Stimulated activated CD4-positive, alpha-beta T cell treated with anti-CD3 and anti-CD28 coated beads, Interleukin-1b, Interleukin-23, amount 100 ng/mL, for 48 hours (primary cell): ENCODE measurements at regions not wholly inside any gene's neighbourhood (a gene's known extent, or its start where the extent isn't known, plus 50 kb on each side); places are given as distances from the start of the nearest gene placed in this dataset.
"Not testable (repeated sequence)": the region's sequence is repeated elsewhere in the genome, so short reads cannot be mapped to it uniquely, and the experiment has no call there.

Experiments
- DNase-seq: peaks from one replicate; pipeline ENCODE4 v3.0.0-alpha.2; 2020

- DNase-seq, result no peak
Measured at GRCh38 chr4:167854881-167855280, 237.5 kb upstream of the ANXA10 start.

GRCh38 chr4:167858127-167858526 lies 234.2 kb upstream of the ANXA10 start:
- not testable (repeated sequence) for DNase-seq

DNA sequence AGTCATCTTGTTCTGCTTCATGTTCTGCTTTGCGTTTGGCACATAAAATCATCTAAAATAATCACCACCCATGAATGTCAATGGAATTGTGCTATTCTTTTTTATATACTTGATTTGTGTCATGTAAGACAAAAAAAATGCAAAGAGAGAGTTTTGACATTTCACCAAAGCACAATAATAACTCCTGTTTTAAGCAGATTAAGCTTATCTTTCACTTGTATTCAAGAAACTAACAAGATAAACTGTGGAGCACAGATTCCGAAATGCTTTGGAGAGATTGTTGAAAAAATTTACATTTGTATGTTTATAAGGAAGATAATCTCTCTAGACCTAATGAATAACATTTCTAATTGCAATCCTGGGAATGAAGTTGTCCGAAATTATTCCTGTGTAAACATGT lies 225.1 kb upstream of the ANXA10 start:
- DNase-seq, result no peak

DNA sequence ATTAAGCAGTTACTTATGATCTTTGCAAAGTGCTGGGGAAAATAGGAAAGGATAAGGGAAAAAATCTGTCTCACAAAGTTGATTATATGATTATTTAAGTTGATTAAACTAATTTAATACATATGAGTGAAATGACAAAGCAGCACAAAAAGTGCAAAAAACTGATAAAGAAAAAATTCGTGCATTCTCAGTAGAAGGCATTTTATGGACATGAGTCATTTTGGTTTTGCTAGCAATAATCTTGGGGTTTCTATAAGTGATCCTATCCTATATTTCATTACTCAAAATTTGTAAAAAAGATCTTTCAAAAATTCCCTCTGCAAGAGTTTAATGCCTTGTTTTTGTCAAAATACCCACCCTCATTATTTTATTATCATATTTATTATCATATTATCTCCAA lies 224.2 kb upstream of the ANXA10 start:
- no peak for DNase-seq

- no peak for DNase-seq
Measured at GRCh38 chr4:167873496-167873895, 218.8 kb upstream of the ANXA10 start.

- not testable (repeated sequence) for DNase-seq
Measured at GRCh38 chr4:167876091-167876490, 216.2 kb upstream of the ANXA10 start.

- not testable (repeated sequence) for DNase-seq
Measured at GRCh38 chr4:167877826-167878225, 214.5 kb upstream of the ANXA10 start.

- DNase-seq, result no peak
Measured at GRCh38 chr4:167883266-167883665, 209.1 kb upstream of the ANXA10 start.

DNA sequence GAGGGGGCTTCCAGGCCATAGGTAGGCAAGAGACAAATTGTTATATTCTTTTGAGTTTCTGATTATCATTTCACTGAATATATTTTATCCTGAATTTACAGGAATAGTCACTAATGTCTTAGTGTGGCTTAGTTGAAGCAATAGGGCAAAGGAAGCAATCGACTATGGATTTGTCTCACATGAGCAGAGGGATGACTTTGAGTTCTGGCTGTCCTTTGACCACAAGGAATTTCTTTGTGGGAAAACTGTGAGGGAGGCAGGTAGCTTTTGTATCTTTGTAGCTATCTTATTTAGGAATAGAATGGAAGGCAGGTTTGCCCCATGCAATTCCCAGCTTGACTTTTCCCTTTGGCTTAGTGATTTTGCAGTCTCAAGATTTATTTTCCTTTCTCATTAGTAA lies 207.3 kb upstream of the ANXA10 start:
- DNase-seq, result no peak

- no peak for DNase-seq
Measured at GRCh38 chr4:167885872-167886271, 206.5 kb upstream of the ANXA10 start.

DNA sequence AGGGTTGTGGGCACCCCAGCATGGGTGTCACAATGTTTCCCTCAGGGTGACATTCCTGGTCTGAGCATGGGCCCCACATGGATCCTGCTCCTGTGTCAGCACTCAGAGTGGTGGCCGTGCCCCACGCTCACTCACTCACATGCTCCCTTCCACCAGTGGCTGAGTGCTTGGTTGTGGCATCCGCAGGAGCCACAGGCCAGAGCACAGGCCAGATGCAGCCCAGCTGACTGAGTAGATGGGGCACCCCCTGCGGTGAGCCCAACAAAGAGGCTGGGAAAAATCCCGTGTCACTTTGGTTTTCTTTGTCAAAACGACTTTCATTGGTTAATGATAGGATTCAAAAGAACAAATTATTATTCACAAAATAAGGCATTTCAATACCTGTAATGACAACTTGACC lies 204.6 kb upstream of the ANXA10 start:
- no peak for DNase-seq

DNA sequence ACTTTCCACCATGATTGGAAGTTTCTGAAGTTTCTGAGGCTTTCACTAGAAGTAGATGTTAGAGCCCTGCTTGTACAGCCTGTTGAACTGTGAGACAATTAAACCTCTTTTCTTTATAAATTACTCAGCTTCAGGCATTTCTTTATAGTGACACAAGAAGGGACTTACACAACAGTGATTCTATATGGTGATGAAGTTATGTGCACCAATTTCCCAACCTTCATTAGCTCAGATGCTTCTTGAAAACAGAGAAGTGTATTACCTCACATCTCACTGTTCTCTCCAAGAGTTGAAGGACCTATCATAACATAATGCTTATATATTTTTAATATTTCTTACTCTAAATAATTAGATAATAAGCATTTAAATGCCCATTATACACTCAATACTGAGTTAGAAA lies 202.1 kb upstream of the ANXA10 start:
- no peak for DNase-seq

DNA sequence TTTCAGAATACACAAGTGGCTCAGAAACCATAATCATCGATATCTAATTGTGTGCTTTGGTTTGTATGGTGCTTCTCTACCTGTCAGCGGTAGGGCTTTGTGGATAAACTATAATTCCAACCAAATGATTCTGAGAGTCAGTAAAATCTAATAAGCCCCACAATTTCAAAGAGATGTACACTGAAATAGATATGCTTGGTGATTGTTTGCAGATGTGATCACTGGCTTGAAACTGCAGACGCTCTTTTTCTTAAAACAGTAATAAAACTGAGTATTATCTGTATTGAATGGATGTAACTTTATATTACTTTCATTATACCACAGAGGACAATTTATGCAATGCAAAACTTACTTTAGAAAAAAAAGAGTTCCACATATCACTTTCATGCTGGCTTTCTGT lies 198.8 kb upstream of the ANXA10 start:
- no peak for DNase-seq

GRCh38 chr4:167896260-167896659 lies 196.1 kb upstream of the ANXA10 start:
- DNase-seq, result not testable (repeated sequence)

- no peak for DNase-seq
Measured at GRCh38 chr4:167897116-167897515, 195.2 kb upstream of the ANXA10 start.

DNA sequence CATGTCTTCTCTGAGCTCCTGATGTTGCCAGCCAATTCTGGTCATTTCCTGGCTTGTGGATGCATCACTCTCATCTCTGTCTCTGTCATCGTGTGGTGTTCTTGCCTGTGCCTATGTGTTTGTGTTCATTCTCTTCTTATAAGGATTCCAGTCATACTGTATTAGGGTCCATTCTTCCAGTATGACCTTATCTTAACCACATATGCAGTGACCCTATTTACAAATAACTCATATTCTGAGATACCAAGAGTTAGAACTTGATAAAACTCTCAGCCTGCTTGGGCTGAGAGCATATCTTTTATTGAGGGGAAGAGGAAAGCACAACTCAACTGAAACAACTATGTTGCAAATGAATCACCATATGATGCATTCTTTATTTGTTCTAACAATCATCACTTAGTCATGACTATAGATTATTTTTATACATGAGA lies 189.0 kb upstream of the ANXA10 start:
- DNase-seq, result no peak

DNA sequence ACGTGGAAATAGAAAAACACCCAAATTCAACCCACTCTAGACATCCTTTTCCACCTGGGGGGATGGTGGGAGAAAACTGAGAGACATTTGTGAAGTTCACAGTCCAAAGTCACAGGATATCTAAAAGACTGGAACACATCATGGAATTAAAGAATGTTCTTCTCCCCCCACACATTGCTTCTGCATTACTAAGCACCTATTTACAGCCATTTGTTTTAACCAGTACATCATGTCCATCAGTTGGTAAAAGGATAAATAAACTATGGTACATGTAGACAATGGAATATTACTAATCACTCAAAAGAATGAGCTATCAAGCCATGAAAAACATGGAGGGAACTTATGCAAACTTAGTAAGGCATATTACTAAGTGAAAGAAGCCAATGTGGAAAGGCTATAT lies 185.5 kb upstream of the ANXA10 start:
- no peak for DNase-seq

GRCh38 chr4:167908816-167909215 lies 183.5 kb upstream of the ANXA10 start:
- DNase-seq, result no peak

DNA sequence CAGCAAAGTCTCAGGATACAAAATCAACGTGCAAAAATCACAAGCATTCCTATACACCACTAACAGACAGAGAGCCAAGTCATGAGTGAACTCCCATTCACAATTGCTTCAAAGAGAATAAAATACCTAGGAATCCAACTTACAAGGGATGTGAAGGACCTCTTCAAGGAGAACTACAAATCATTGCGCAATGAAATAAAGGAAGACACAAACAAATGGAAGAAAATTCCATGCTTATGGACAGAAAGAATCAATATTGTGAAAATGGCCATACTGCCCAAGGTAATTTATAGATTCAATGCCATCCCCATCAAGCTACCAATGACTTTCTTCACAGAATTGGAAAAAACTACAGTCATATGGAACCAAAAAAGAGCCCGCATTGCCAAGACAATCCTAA lies 179.8 kb upstream of the ANXA10 start:
- DNase-seq, result not testable (repeated sequence)

- DNase-seq, result no peak
Measured at GRCh38 chr4:167918077-167918476, 174.3 kb upstream of the ANXA10 start.

DNA sequence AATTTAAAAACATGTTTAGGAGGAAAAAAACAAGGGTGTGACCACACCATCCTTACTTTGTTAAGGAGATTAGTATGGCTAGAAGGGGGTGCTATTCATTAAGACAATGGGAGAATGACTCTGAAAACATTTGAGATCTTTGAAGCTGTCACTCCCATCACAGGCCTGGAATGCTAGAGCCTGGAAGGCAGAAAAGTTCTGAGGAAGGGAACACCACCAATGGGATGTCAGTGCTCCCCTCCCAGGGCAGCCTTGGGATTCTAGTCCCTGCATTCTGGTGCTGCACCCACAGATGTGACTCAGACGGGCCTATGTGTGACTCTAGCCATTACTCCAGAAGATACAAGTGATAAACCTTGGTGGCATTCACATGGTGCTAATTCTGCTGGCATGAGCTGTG lies 162.2 kb upstream of the ANXA10 start:
- DNase-seq, result no peak

- no peak for DNase-seq
Measured at GRCh38 chr4:167934216-167934615, 158.1 kb upstream of the ANXA10 start.

- DNase-seq, result no peak
Measured at GRCh38 chr4:167939863-167940616, 152.3 kb upstream of the ANXA10 start.

- no peak for DNase-seq
Measured at GRCh38 chr4:167943872-167944505, 148.3 kb upstream of the ANXA10 start.

GRCh38 chr4:167944721-167945120 lies 147.6 kb upstream of the ANXA10 start:
- no peak for DNase-seq
